Panc1 (cell line): ENCODE measurements at regions not wholly inside any gene's neighbourhood (a gene's known extent, or its start where the extent isn't known, plus 50 kb on each side); places are given as distances from the start of the nearest gene placed in this dataset.

ENCODE experiments used
- ATAC-seq: fragments of 200-7000 bp; cut with Tn5 transposase; 2 replicates; pipeline ENCODE4 v1.9.1; 2020; ENCODE audit warnings: mild to moderate bottlenecking, moderate library complexity
- BruUV-seq: library from RNA; stranded (reverse); fragments of 400-500 nt; replicated peaks from 2 replicates; lab custom pipeline; 2021; lab: Mats Ljungman, UMichigan
- CTCF ChIA-PET: fragments of 300-600 bp; sonication (Branson Sonifier 250); formaldehyde crosslinking; loops from one replicate; lab custom pipeline; 2022; ENCODE audit warnings: antibody characterized with exemption; lab: Charles Lee
- POLR2A ChIA-PET: fragments of 300-600 bp; sonication (Branson Sonifier 250); formaldehyde crosslinking; loops from one replicate; lab custom pipeline; 2022; ENCODE audit warnings: antibody characterized with exemption; lab: Charles Lee
- DNase-seq: peaks from one replicate; pipeline ENCODE4 v3.0.0-alpha.2; 2010; ENCODE audit warnings: low read depth, low spot score
- H3K27ac ChIP-seq: 2 replicates; pipeline ENCODE4 v1.5.1; 2011; ENCODE audit warnings: mild to moderate bottlenecking, low read length, inconsistent platforms
- H3K27me3 ChIP-seq: fragments of 200-500 bp; sonication (Bioruptor generic); 2 replicates; pipeline ENCODE4 v1.6.0; 2014; ENCODE audit warnings: low read length, inconsistent platforms; ENCODE audit not compliant: control insufficient read depth, insufficient read depth
- H3K36me3 ChIP-seq: fragments of 200-500 bp; sonication (Bioruptor generic); 2 replicates; pipeline ENCODE4 v1.5.1; 2014; ENCODE audit warnings: inconsistent platforms, mild to moderate bottlenecking, low read length, moderate library complexity; ENCODE audit not compliant: control insufficient read depth, insufficient read depth
- H3K4me1 ChIP-seq: 2 replicates; pipeline ENCODE4 v1.5.1; 2011; ENCODE audit warnings: inconsistent platforms, mild to moderate bottlenecking, low read length, moderate library complexity; ENCODE audit not compliant: control insufficient read depth, insufficient read depth
- H3K4me3 ChIP-seq, 2 experiments: 2 replicates each; pipeline ENCODE4 v1.5.1; 2011 to 2012; ENCODE audit warnings: low read depth in 2 of 2, low read length in 2 of 2, mild to moderate bottlenecking in 2 of 2, inconsistent platforms in 1 of 2, moderate library complexity in 1 of 2
- H3K9me3 ChIP-seq: fragments of 200-500 bp; sonication (Bioruptor generic); 2 replicates; pipeline ENCODE4 v1.5.1; 2014; ENCODE audit warnings: low read depth, mild to moderate bottlenecking, inconsistent platforms, low read length, moderate library complexity; ENCODE audit not compliant: control insufficient read depth, insufficient read depth
- CTCF ChIP-seq: fragments of 450-650 bp; IDR thresholded peaks from 2 replicates; pipeline ENCODE4 v1.5.1; 2017; ENCODE audit warnings: mild to moderate bottlenecking
- POLR2AphosphoS5 ChIP-seq: IDR thresholded peaks from 2 replicates; pipeline ENCODE4 v1.6.1; 2012; ENCODE audit warnings: mild to moderate bottlenecking, low read depth, low read length, moderate library complexity
- REST ChIP-seq, 2 experiments: IDR thresholded peaks; 2 replicates each; pipeline ENCODE4 v1.6.1; 2011 to 2012; ENCODE audit warnings: low read depth in 2 of 2, control low read depth in 1 of 2, low read length in 1 of 2, mild to moderate bottlenecking in 1 of 2, moderate library complexity in 1 of 2; ENCODE audit not compliant: insufficient read depth in 1 of 2
- SIN3A ChIP-seq: IDR thresholded peaks from 2 replicates; pipeline ENCODE4 v1.6.1; 2012; ENCODE audit warnings: low read depth, mild to moderate bottlenecking, low read length, moderate library complexity, borderline replicate concordance; ENCODE audit not compliant: insufficient read depth
- TCF7L2 ChIP-seq: IDR thresholded peaks from 2 replicates; pipeline ENCODE4 v1.6.1; 2011; ENCODE audit warnings: mild to moderate bottlenecking, low read depth, low read length, inconsistent platforms
- in situ Hi-C: cut with HindIII; loops from 2 replicates; pipeline ENCODE4 v1.10.0; 2016; ENCODE audit warnings: low sequenced_read_pairs, low pct_unique_long_range_greater_than_20kb
- intact Hi-C: fragments of 100-400 bp; cut with micrococcal nuclease; formaldehyde crosslinking; loops from one replicate; pipeline ENCODE4 v1.10.0; 2022; ENCODE audit not compliant: unreplicated experiment

GRCh38 chr6:54613596-54613995 is 233.0 kb upstream of the FAM83B start:
- TF ChIP-seq REST (IDR thresholded peaks at IDR 0.05; ENCODE audit: insufficient read depth in 1 of 2, low read depth in 2 of 2, low read length in 1 of 2) = no peak
- no peak for TF ChIP-seq SIN3A
- no peak for TF ChIP-seq POLR2AphosphoS5
- no peak for TF ChIP-seq TCF7L2
- no peak for TF ChIP-seq CTCF

GRCh38 chr6:54614499-54615195 is 231.9 kb upstream of the FAM83B start:
- POLR2A ChIA-PET = no interaction called here
- Histone ChIP-seq H3K4me1 (no peaks in the 10 kb centered on the region), H3K27ac (no peak overlapping the region), H3K27me3 (no peaks in the 10 kb centered on the region), H3K9me3 (no peaks in the 10 kb centered on the region; the same call in 1 of the 2 replicates), H3K4me3 (no peak overlapping the region), H3K36me3 (no peaks in the 10 kb centered on the region)
- no TSS peak for BruUV-seq
- ATAC-seq (no peak), DNase-seq (no peak)
- CTCF ChIA-PET = no interaction called here
- no peak for TF ChIP-seq TCF7L2
- no peak for TF ChIP-seq POLR2AphosphoS5
- TF ChIP-seq CTCF = no peak
- TF ChIP-seq REST (IDR thresholded peaks at IDR 0.05; ENCODE audit: insufficient read depth in 1 of 2, low read depth in 2 of 2, low read length in 1 of 2) = no peak
- TF ChIP-seq SIN3A = no peak
- in situ Hi-C loops (no loop called here), intact Hi-C loops (no loop called here)

More at GRCh38 chr6:54613596-54613995, 233.0 kb upstream of the FAM83B start:
- Histone ChIP-seq H3K36me3 (no peaks in the 10 kb centered on the region), H3K4me1 (no peaks in the 10 kb centered on the region), H3K27ac (no peak overlapping the region), H3K27me3 (no peaks in the 10 kb centered on the region), H3K9me3 (no peaks in the 10 kb centered on the region; the same call in 1 of the 2 replicates), H3K4me3 (no peak overlapping the region)
- POLR2A ChIA-PET = no interaction called here
- DNase-seq = no peak
- CTCF ChIA-PET = interaction anchor here (0.7 kb wide), 1 partner anchor 842 kb away, joined by 3 read pairs; no protein-coding TSS in a partner anchor
- no peak for ATAC-seq
- in situ Hi-C loops (no loop called here), intact Hi-C loops (no loop called here)
- no TSS peak for BruUV-seq
